H1 (cell line): ENCODE measurements at regions not wholly inside any gene's neighbourhood (a gene's known extent, or its start where the extent isn't known, plus 50 kb on each side); places are given as distances from the start of the nearest gene placed in this dataset.

ENCODE experiments used
- CBX8 ChIP-seq: fragments of 300-800, 300-1000 bp; sonication (generic); IDR thresholded peaks from 2 replicates; pipeline ENCODE4 v1.7.1; 2016; ENCODE audit warnings: low read depth, low read length, borderline replicate concordance
- CHD7 ChIP-seq: fragments of 300-600 bp; sonication (generic); IDR thresholded peaks from 2 replicates; pipeline ENCODE4 v1.7.1; 2012; ENCODE audit warnings: low read length, moderate library complexity, mild to moderate bottlenecking, inconsistent platforms; ENCODE audit not compliant: insufficient replicate concordance
- JUND ChIP-seq: IDR thresholded peaks from 2 replicates; pipeline ENCODE4 v1.6.1; 2011; ENCODE audit warnings: mild to moderate bottlenecking, improper control_type of control experiment, low read length
- KDM5A ChIP-seq: fragments of 200-600 bp; IDR thresholded peaks from 2 replicates; pipeline ENCODE4 v1.7.1; 2012; ENCODE audit warnings: mild to moderate bottlenecking, low read length, inconsistent platforms, mixed read lengths
- NRF1 ChIP-seq: IDR thresholded peaks from 2 replicates; pipeline ENCODE4 v1.6.1; 2011; ENCODE audit warnings: mild to moderate bottlenecking, low read depth, low read length, improper control_type of control experiment
- RXRA ChIP-seq: IDR thresholded peaks from 2 replicates; pipeline ENCODE4 v1.6.1; 2011; ENCODE audit warnings: low read depth, mild to moderate bottlenecking, low read length, moderate library complexity; ENCODE audit not compliant: insufficient read depth
- SIX5 ChIP-seq: IDR thresholded peaks from 2 replicates; pipeline ENCODE4 v1.6.1; 2011; ENCODE audit warnings: mild to moderate bottlenecking, low read depth, low read length
- SP2 ChIP-seq: IDR thresholded peaks from 2 replicates; pipeline ENCODE4 v1.6.1; 2012; ENCODE audit warnings: mild to moderate bottlenecking, low read length, inconsistent platforms
- ZNF274 ChIP-seq: IDR thresholded peaks from 2 replicates; pipeline ENCODE4 v1.7.0; 2012; ENCODE audit warnings: low read length, borderline replicate concordance; ENCODE audit errors: extremely low read depth

GRCh38 chr6:51116723-51117122 lies 298.1 kb downstream of the TFAP2B start (continued):
- TF ChIP-seq CHD7, result no peak
- no peak for TF ChIP-seq NRF1
- TF ChIP-seq KDM5A, result no peak
- no peak for TF ChIP-seq JUND
- no peak for TF ChIP-seq CBX8
- TF ChIP-seq SIX5, result no peak
- no peak for TF ChIP-seq SP2
- TF ChIP-seq RXRA, result no peak
- no peak for TF ChIP-seq ZNF274
- TF ChIP-seq, all 59 proteins: peak for 0
